ENCODE measurements at regions not wholly inside any gene's neighbourhood (a gene's known extent, or its start where the extent isn't known, plus 50 kb on each side); places are given as distances from the start of the nearest gene placed in this dataset.

DNA sequence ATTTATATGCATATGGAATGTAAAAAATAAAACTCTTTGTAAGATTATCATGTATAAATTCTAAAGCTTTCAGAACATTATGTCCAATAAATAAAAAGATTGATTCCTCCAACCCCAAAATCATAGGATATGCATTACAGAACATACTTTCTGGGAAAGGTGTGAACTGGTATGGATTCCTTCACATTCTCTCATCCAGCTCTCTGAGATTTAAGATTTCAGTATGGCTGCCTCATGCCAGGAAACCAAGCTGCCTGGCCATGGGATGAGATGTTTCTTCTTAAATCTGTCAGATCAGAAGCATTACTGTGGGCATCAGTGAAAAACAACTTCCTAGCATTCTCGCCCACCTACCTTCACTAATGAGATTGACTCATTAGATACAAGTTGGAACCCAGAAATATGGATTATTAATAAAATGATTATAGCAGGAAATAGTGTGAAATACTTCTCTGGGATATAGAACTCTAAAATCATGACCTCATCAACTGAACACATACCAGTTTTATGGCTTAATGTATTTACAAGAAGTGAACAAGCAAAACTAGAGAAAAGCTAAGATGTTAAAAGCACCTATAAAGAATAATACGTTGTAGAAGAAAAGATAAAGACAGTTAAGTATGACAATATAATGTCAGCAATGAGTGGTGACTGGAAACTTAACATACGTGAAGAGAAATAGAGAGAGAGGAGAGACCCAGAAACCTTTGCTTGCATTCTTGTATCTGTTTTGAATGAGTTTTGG is 171.6 kb upstream of the PHACTR1 start (continued):
- TF ChIP-seq ZNF671 (CRISPR knock-in tag; IDR thresholded peaks at IDR 0.05) (no peak), SOX15 (CRISPR knock-in tag; IDR thresholded peaks at IDR 0.05) (no peak)

DNA sequence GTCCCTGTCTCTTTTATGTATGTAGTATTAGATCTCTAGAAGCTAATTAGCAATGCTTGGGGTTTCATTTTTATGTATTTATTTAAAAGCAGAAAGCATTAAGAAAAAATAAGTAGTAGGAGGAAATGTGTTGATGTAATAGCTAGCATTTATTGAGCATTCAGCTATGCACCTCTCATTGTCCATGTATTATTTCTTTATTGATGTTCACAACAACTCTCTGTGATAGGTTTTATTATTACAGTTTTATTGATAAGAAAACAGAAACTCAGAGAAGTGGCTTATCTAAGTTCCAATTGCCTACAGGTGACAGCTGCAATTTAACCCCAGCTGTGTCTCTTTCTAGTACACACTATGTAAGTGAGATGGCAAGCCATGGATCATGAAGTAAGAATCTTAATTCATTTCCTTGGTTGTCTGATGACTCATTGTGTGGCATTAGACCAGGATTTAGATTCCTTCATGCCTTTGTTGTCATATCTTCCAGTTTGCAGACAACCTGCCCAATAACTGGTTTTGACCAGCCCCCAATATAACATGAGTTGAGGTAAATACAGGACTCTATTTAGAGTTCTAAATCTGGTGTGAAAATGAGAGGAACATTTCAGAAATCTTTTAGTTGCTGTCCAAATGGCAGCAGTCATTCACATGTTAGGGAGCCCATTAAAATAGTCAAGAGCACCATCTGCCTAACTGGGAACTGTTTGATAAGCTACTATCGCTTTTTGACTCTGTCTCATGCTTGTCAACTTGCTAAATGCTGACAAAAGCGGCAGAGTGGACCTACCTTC is 170.8 kb upstream of the PHACTR1 start:
- DNase-seq (ENCODE audit: low spot score) (no peak), ATAC-seq (no peak)
- H3K36me3 Mint-ChIP-seq = peaks cover 17% of the 10 kb centered on the region
- peaks cover 3% of the 10 kb centered on the region; the same call in 1 of the 2 replicates for H3K27me3 Mint-ChIP-seq (ENCODE audit: low read depth)
- H3K4me3 Mint-ChIP-seq = no peak overlapping the region
- TF ChIP-seq TP53 (CRISPR knock-in tag; IDR thresholded peaks at IDR 0.05) (no peak), ZBTB43 (CRISPR knock-in tag; IDR thresholded peaks at IDR 0.05) (no peak), JAZF1 (CRISPR knock-in tag; IDR thresholded peaks at IDR 0.05) (no peak), TCF7 (CRISPR knock-in tag; IDR thresholded peaks at IDR 0.05; ENCODE audit: low read depth) (no peak), IRF2 (CRISPR knock-in tag; IDR thresholded peaks at IDR 0.05; ENCODE audit: borderline replicate concordance, low read depth) (no peak), ZNF219 (CRISPR knock-in tag; IDR thresholded peaks at IDR 0.05; ENCODE audit: borderline replicate concordance) (no peak), ZBTB21 (CRISPR knock-in tag; IDR thresholded peaks at IDR 0.05; ENCODE audit: borderline replicate concordance) (no peak)
- peaks cover 33% of the 10 kb centered on the region for H3K9me3 Mint-ChIP-seq
- ChIA-PET POLR2A (no interaction called here), CTCF (no interaction called here)
- H3K27ac Mint-ChIP-seq = no peak overlapping the region
- H3K4me1 Mint-ChIP-seq = no peaks in the 10 kb centered on the region

DNA sequence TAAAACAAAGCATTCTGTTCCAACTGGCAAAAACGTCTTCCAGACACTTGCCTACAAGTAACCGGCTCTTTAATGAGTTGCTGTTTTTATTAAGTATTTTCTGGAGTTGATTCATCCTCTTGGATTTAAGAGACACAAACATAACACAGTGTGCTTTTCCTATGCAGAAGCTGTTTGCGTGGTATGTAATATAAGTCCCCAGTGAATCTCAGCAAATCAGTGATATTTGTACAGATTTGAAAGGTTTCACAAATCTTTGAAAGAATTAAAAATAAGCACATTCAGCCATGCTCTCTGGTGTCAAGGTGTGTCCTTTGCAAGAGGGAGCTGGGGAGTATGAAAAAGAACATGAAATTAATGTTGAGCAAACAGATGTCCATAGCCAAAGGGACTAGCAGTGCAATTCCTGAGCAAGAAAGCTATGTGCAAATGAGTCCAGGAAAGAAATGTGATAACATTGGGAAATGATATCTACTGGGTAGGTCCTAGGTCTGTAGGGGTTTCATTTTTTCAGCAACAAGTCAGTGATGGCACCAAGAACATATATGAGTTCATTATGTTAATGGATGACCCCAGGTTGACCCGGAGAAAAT is 170.1 kb upstream of the PHACTR1 start:
- CTCF ChIA-PET = no interaction called here
- no peak overlapping the region for H3K27ac Mint-ChIP-seq
- H3K4me1 Mint-ChIP-seq = no peaks in the 10 kb centered on the region
- POLR2A ChIA-PET = no interaction called here
- TF ChIP-seq ATF1 (CRISPR knock-in tag; IDR thresholded peaks at IDR 0.05) (no peak), RELA (CRISPR knock-in tag; IDR thresholded peaks at IDR 0.05; ENCODE audit: borderline replicate concordance) (no peak), NFYB (CRISPR knock-in tag; conservative IDR thresholded peaks at IDR 0.05; ENCODE audit: low read depth) (no peak), TEAD1 (CRISPR knock-in tag; IDR thresholded peaks at IDR 0.05) (no peak), IRF2 (CRISPR knock-in tag; IDR thresholded peaks at IDR 0.05; ENCODE audit: borderline replicate concordance, low read depth) (no peak), OVOL2 (CRISPR knock-in tag; IDR thresholded peaks at IDR 0.05; ENCODE audit: borderline replicate concordance) (no peak), GRHL2 (CRISPR knock-in tag; IDR thresholded peaks at IDR 0.05; ENCODE audit: insufficient replicate concordance, severe bottlenecking) (no peak)
- TF ChIP-seq, protein P1, sequence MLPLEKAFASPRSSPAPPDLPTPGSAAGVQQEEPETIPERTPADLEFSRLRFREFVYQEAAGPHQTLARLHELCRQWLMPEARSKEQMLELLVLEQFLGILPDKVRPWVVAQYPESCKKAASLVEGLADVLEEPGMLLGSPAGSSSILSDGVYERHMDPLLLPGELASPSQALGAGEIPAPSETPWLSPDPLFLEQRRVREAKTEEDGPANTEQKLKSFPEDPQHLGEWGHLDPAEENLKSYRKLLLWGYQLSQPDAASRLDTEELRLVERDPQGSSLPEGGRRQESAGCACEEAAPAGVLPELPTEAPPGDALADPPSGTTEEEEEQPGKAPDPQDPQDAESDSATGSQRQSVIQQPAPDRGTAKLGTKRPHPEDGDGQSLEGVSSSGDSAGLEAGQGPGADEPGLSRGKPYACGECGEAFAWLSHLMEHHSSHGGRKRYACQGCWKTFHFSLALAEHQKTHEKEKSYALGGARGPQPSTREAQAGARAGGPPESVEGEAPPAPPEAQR (CRISPR knock-in tag; IDR thresholded peaks at IDR 0.05) = no peak
- TF ChIP-seq, protein P2, sequence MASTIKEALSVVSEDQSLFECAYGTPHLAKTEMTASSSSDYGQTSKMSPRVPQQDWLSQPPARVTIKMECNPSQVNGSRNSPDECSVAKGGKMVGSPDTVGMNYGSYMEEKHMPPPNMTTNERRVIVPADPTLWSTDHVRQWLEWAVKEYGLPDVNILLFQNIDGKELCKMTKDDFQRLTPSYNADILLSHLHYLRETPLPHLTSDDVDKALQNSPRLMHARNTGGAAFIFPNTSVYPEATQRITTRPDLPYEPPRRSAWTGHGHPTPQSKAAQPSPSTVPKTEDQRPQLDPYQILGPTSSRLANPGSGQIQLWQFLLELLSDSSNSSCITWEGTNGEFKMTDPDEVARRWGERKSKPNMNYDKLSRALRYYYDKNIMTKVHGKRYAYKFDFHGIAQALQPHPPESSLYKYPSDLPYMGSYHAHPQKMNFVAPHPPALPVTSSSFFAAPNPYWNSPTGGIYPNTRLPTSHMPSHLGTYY (CRISPR knock-in tag; IDR thresholded peaks at IDR 0.05) = no peak
- TF ChIP-seq, protein P3, sequence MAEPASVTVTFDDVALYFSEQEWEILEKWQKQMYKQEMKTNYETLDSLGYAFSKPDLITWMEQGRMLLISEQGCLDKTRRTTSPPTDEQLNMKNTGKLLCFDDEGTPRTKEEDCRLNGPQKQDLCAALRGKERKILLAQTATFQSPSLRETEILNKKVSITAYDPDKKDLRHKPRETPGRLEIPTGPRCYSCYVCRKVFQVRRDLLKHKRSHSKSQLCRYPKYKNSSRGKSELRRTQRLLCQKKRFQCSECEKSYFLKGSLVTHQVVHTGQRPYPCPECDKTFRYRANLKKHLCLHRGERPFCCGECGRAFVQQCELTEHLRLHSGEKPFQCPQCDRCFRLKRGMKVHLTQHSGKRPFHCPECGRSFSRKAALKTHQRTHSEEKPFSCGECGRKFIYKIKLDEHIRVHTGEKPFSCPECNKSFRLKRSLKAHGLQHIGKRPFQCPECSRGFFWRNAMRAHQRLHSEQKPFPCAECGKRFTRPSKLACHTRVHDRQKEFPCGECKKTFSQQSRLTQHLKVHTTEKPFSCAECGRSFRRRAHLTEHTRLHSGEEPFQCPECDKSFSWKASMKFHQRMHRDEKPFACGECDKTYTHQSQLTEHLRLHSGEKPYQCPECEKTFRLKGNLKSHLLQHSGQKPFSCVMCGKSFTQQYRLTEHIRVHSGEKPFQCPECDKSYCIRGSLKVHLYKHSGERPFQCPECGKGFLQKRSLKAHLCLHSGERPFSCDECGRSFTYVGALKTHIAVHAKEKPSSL (CRISPR knock-in tag; conservative IDR thresholded peaks at IDR 0.05) = no peak
- peaks cover 33% of the 10 kb centered on the region for H3K9me3 Mint-ChIP-seq
- H3K36me3 Mint-ChIP-seq = peaks cover 17% of the 10 kb centered on the region
- no peak overlapping the region for H3K4me3 Mint-ChIP-seq
- DNase-seq (ENCODE audit: low spot score) = no peak
- ATAC-seq = no peak
- H3K27me3 Mint-ChIP-seq (ENCODE audit: low read depth) = peaks cover 3% of the 10 kb centered on the region; the same call in 1 of the 2 replicates
